ENCODE measurements at regions not wholly inside any gene's neighbourhood (a gene's known extent, or its start where the extent isn't known, plus 50 kb on each side); places are given as distances from the start of the nearest gene placed in this dataset.

DNA sequence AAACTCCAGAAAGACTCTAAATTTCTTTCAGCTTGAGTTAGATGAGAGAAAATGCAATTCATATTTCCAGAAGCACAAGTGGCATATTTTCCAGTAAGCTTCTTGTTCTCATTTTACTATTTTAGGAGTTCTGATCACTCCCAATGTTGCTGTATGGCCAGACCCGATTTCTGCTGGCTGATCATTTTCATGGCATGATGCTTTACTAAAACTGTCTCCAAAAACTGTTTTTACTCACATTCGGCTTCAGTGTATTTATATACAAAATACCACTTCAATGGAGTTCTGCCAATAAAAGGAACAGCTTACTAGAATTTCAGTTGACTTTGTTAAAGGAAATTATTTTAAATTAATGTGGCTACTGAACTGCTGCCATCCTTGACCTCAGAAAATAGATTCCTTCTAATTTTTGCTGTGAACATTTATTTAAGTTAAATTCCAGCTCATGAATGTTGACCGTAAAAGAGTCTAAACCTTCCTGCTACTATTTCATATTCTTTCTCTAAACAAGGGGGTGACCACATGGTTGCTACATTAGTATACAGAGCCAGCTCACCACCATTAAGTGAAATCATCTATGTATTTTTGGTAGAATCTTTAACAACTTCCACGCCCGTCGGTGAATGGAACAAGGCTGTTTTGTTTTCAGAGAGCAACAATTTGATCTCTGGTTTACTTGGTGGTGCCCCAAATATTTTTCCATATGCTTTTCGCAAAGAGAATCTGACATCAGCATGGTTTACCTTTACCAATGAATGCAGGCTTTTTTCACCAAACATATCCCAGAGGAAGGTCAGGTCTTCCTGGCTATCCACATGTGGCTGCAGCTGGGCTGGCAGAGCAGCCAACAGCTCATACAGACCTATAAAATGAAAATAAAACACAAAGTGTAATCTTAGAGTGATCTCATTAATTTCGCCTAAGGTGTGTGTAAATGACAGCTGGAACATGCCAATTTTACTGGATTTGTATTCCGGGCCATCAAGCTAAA lies 101.2 kb downstream of the MPP7 start:
- DNase-seq (ENCODE audit: low spot score) = no peak
- TF ChIP-seq, protein P1, sequence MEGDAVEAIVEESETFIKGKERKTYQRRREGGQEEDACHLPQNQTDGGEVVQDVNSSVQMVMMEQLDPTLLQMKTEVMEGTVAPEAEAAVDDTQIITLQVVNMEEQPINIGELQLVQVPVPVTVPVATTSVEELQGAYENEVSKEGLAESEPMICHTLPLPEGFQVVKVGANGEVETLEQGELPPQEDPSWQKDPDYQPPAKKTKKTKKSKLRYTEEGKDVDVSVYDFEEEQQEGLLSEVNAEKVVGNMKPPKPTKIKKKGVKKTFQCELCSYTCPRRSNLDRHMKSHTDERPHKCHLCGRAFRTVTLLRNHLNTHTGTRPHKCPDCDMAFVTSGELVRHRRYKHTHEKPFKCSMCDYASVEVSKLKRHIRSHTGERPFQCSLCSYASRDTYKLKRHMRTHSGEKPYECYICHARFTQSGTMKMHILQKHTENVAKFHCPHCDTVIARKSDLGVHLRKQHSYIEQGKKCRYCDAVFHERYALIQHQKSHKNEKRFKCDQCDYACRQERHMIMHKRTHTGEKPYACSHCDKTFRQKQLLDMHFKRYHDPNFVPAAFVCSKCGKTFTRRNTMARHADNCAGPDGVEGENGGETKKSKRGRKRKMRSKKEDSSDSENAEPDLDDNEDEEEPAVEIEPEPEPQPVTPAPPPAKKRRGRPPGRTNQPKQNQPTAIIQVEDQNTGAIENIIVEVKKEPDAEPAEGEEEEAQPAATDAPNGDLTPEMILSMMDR (IDR thresholded peaks at IDR 0.05) = no peak
- H3K4me3 ChIP-seq = no peak overlapping the region

DNA sequence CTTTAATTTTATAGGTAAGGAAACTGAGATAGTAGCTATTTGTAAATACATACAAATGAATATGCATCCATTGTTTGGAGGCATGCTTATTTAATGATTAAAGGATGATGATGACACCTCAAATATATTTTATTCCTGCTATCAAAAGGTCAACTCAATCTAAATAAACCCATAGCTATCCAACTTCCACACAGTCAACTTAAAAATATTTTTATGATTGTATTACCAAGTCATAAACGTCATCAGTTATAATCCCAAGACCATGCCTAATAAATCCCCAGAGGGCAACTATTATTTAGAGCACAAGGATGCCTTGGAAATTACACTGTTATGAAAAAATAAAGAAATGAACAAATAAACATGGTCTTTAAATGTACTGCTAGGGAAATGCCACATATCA lies 102.1 kb downstream of the MPP7 start:
- H3K36me3 ChIP-seq = no peaks in the 10 kb centered on the region
- TF ChIP-seq, protein P1 (IDR thresholded peaks at IDR 0.05) = no peak
- no peak for DNase-seq (ENCODE audit: low spot score)
- no peaks in the 10 kb centered on the region for H3K9me3 ChIP-seq
- no peak overlapping the region for H3K4me3 ChIP-seq
- no peaks in the 10 kb centered on the region for H3K4me1 ChIP-seq
- H3K27ac ChIP-seq = no peak overlapping the region
- H3K27me3 ChIP-seq = no peaks in the 10 kb centered on the region

More for the DNA sequence above, 101.2 kb downstream of the MPP7 start:
- H3K36me3 ChIP-seq = no peaks in the 10 kb centered on the region
- H3K27ac ChIP-seq = no peak overlapping the region
- H3K27me3 ChIP-seq = no peaks in the 10 kb centered on the region
- H3K4me1 ChIP-seq = no peaks in the 10 kb centered on the region
- no peaks in the 10 kb centered on the region for H3K9me3 ChIP-seq

DNA sequence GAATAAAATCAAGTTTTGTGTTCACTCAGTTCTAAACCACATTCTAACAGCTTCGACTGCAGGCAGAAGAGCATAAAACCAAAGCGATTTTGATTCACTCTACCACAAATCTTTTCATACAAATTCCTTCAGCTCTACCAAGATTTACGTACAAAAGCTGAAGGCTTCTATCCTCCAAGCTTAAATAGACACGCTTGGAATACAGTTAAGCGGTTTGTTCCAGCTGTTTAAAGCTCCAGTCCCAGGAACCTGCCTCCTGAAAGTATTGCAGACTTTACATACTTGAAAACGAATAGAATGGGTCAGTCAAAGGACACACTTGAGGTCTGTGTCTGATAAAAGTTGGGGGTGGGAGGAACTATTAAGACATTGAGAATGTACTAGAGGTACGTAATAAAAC lies 102.9 kb downstream of the MPP7 start:
- Histone ChIP-seq H3K27me3 (no peaks in the 10 kb centered on the region), H3K27ac (no peak overlapping the region), H3K36me3 (no peaks in the 10 kb centered on the region), H3K9me3 (no peaks in the 10 kb centered on the region), H3K4me3 (no peak overlapping the region), H3K4me1 (no peaks in the 10 kb centered on the region)
- no peak for DNase-seq (ENCODE audit: low spot score)
- TF ChIP-seq, protein P1 (IDR thresholded peaks at IDR 0.05) = no peak

DNA sequence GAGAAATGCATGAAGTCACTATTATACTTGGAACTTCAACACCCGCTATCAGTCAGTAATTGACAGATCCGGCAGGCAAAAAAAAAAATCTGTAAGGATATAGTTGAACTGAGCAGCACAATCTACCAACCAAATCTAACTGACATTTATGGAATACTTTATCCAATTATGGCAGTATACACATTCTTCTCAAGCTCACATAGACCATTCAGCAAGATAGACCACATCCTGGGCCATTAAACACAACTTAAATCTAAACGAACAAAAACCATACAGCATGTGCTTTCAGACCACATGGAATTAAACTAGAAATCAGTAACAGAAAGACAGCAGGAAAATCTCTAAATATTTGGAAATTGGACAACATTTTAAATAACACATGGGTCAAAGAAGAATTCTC lies 112.7 kb downstream of the MPP7 start:
- TF ChIP-seq, protein P1 (IDR thresholded peaks at IDR 0.05) = no peak
- Histone ChIP-seq H3K4me3 (no peak overlapping the region), H3K9me3 (no peaks in the 10 kb centered on the region), H3K36me3 (no peaks in the 10 kb centered on the region), H3K4me1 (no peaks in the 10 kb centered on the region), H3K27me3 (no peaks in the 10 kb centered on the region), H3K27ac (no peak overlapping the region)
- DNase-seq (ENCODE audit: low spot score) = no peak

DNA sequence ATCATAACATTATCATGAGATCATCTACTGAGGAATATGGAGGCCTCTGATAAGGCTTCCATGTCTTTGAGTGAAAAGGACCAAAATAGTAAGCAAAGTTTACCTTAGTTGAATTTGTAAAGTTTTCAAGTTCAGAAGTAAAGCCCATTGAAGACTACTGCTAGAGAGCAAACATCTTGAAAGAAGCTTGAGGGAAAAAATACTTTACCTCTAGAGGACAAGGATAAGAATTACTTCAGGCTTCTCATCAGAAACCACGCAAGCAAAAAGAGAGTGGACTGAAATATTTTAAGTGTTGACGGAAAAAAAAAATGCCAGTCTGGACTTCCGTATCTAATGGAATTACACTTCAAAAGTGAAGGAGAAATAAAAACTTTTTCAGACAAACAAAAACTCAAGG lies 114.3 kb downstream of the MPP7 start:
- H3K4me3 ChIP-seq = no peak overlapping the region
- TF ChIP-seq, protein P1 (IDR thresholded peaks at IDR 0.05) = no peak
- no peaks in the 10 kb centered on the region for H3K4me1 ChIP-seq
- H3K27me3 ChIP-seq = no peaks in the 10 kb centered on the region
- H3K36me3 ChIP-seq = no peaks in the 10 kb centered on the region
- H3K9me3 ChIP-seq = no peaks in the 10 kb centered on the region
- no peak overlapping the region for H3K27ac ChIP-seq
- DNase-seq (ENCODE audit: low spot score) = no peak
